HEK293 (cell line): ENCODE measurements at regions not wholly inside any gene's neighbourhood (a gene's known extent, or its start where the extent isn't known, plus 50 kb on each side); places are given as distances from the start of the nearest gene placed in this dataset.

Source experiments
- CTCF ChIA-PET: fragments of 350-600 bp; formaldehyde crosslinking; extraction: SDS; loops from one replicate; lab custom pipeline; 2021; ENCODE audit warnings: antibody characterized with exemption; lab: Yijun Ruan, JAX
- POLR2A ChIA-PET: fragments of 300-600 bp; formaldehyde crosslinking; extraction: SDS; loops from one replicate; lab custom pipeline; 2020; ENCODE audit warnings: antibody characterized with exemption, inconsistent platforms; lab: Yijun Ruan, JAX
- H3K27ac ChIP-seq: fragments of 200-500 bp; sonication (Bioruptor generic); 2 replicates; pipeline ENCODE4 v1.5.1; 2014; ENCODE audit warnings: low read depth, low read length, control low read depth, inconsistent platforms; ENCODE audit errors: extremely low read depth
- H3K36me3 ChIP-seq, 2 experiments: fragments of 200-500 bp in 1 of 2; sonication (Bioruptor generic) in 1 of 2; 1 replicate in 1 of 2; 2 replicates in 1 of 2; pipeline ENCODE4 v1.5.1; 2014 to 2017; ENCODE audit warnings: inconsistent platforms in 2 of 2, low read length in 2 of 2; ENCODE audit not compliant: control insufficient read depth in 2 of 2, insufficient read depth in 1 of 2
- H3K4me1 ChIP-seq: fragments of 200-500 bp; sonication (Bioruptor generic); 2 replicates; pipeline ENCODE4 v1.5.1; 2014; ENCODE audit warnings: mild to moderate bottlenecking, low read length, inconsistent platforms; ENCODE audit not compliant: control insufficient read depth, insufficient read depth
- H3K4me3 ChIP-seq: 2 replicates; pipeline ENCODE4 v1.5.1; 2011; ENCODE audit warnings: low read depth, mild to moderate bottlenecking, control low read depth, low read length, moderate library complexity
- H3K9me3 ChIP-seq: fragments of 200-500 bp; sonication (Bioruptor generic); 2 replicates; pipeline ENCODE4 v1.5.1; 2014; ENCODE audit warnings: low read depth, low read length, inconsistent platforms; ENCODE audit not compliant: control insufficient read depth, insufficient read depth
- OVOL3 ChIP-seq: fragments of 450-650 bp; formaldehyde crosslinking; IDR thresholded peaks from 2 replicates; pipeline ENCODE4 v1.5.1; 2016; ENCODE audit warnings: missing biosample characterization, missing genetic modification characterization
- PATZ1 ChIP-seq: fragments of 450-650 bp; formaldehyde crosslinking; IDR thresholded peaks from 2 replicates; pipeline ENCODE4 v1.5.1; 2016; ENCODE audit warnings: missing biosample characterization, missing genetic modification characterization
- SETDB1 ChIP-seq: IDR thresholded peaks from one replicate; pipeline ENCODE4 v1.6.1; 2017; ENCODE audit warnings: mild to moderate bottlenecking, low read length, moderate library complexity, mixed read lengths; ENCODE audit not compliant: insufficient read length
- SP7 ChIP-seq: fragments of 450-650 bp; formaldehyde crosslinking; IDR thresholded peaks from 2 replicates; pipeline ENCODE4 v1.5.1; 2016; ENCODE audit warnings: missing biosample characterization, missing genetic modification characterization
- ZFP41 ChIP-seq: fragments of 450-650 bp; formaldehyde crosslinking; IDR thresholded peaks from 2 replicates; pipeline ENCODE4 v1.5.1; 2016; ENCODE audit warnings: missing biosample characterization, missing genetic modification characterization, borderline replicate concordance
- ZFP69B ChIP-seq: fragments of 450-650 bp; formaldehyde crosslinking; IDR thresholded peaks from 2 replicates; pipeline ENCODE4 v1.5.1; 2016; ENCODE audit warnings: missing biosample characterization, missing genetic modification characterization
- ZNF24 ChIP-seq: fragments of 450-650 bp; formaldehyde crosslinking; IDR thresholded peaks from 2 replicates; pipeline ENCODE4 v1.5.1; 2016; ENCODE audit warnings: missing biosample characterization, missing genetic modification characterization
- ZNF292 ChIP-seq: fragments of 450-650 bp; formaldehyde crosslinking; IDR thresholded peaks from 2 replicates; pipeline ENCODE4 v1.5.1; 2016; ENCODE audit warnings: low read depth, missing biosample characterization, missing genetic modification characterization, borderline replicate concordance
- ZNF350 ChIP-seq: fragments of 450-650 bp; formaldehyde crosslinking; IDR thresholded peaks from 2 replicates; pipeline ENCODE4 v1.5.0; 2017; ENCODE audit warnings: missing biosample characterization, mild to moderate bottlenecking, missing genetic modification characterization
- ZNF354C ChIP-seq: fragments of 450-650 bp; formaldehyde crosslinking; IDR thresholded peaks from 2 replicates; pipeline ENCODE4 v1.5.1; 2016; ENCODE audit warnings: missing biosample characterization, missing genetic modification characterization, low read depth, borderline replicate concordance
- ZNF362 ChIP-seq: fragments of 450-650 bp; formaldehyde crosslinking; IDR thresholded peaks from 2 replicates; pipeline ENCODE4 v1.5.1; 2016; ENCODE audit warnings: missing biosample characterization, missing genetic modification characterization
- ZNF394 ChIP-seq: fragments of 450-650 bp; formaldehyde crosslinking; IDR thresholded peaks from 2 replicates; pipeline ENCODE4 v1.5.1; 2016; ENCODE audit warnings: missing biosample characterization, missing genetic modification characterization, mild to moderate bottlenecking, moderate library complexity, borderline replicate concordance
- ZNF426 ChIP-seq: fragments of 450-650 bp; formaldehyde crosslinking; IDR thresholded peaks from 2 replicates; pipeline ENCODE4 v1.5.1; 2017; ENCODE audit warnings: missing biosample characterization, missing genetic modification characterization, mild to moderate bottlenecking, inconsistent platforms, moderate library complexity
- ZNF433 ChIP-seq: fragments of 450-650 bp; formaldehyde crosslinking; IDR thresholded peaks from 2 replicates; pipeline ENCODE4 v1.5.1; 2016; ENCODE audit warnings: missing biosample characterization, missing genetic modification characterization, low read depth
- ZNF544 ChIP-seq: fragments of 450-650 bp; formaldehyde crosslinking; IDR thresholded peaks from 2 replicates; pipeline ENCODE4 v1.5.0; 2017; ENCODE audit warnings: missing biosample characterization, missing genetic modification characterization
- ZNF639 ChIP-seq: fragments of 450-650 bp; formaldehyde crosslinking; IDR thresholded peaks from 2 replicates; pipeline ENCODE4 v1.5.1; 2016; ENCODE audit warnings: missing biosample characterization, missing genetic modification characterization
- ZNF645 ChIP-seq: fragments of 450-650 bp; formaldehyde crosslinking; IDR thresholded peaks from 2 replicates; pipeline ENCODE4; 2016; ENCODE audit warnings: missing biosample characterization, missing genetic modification characterization
- ZNF658 ChIP-seq: fragments of 450-650 bp; formaldehyde crosslinking; IDR thresholded peaks from 2 replicates; pipeline ENCODE4; 2016; ENCODE audit warnings: missing biosample characterization, missing genetic modification characterization
- ZNF791 ChIP-seq: fragments of 450-650 bp; formaldehyde crosslinking; IDR thresholded peaks from 2 replicates; pipeline ENCODE4 v1.5.1; 2016; ENCODE audit warnings: missing biosample characterization, missing genetic modification characterization
- ZXDB ChIP-seq: fragments of 450-650 bp; formaldehyde crosslinking; IDR thresholded peaks from 2 replicates; pipeline ENCODE4 v1.5.1; 2016; ENCODE audit warnings: missing biosample characterization, missing genetic modification characterization

GRCh38 chr16:73955255-73955654 is 341.4 kb upstream of the PSMD7 start:
- no peak overlapping the region for H3K27ac ChIP-seq
- TF ChIP-seq PATZ1 (tag by site-specific recombination) (no peak), ZNF394 (tag by site-specific recombination) (no peak), ZNF354C (tag by site-specific recombination) (no peak), ZNF24 (tag by site-specific recombination) (no peak), ZNF639 (tag by site-specific recombination) (no peak), SP7 (tag by site-specific recombination) (no peak), ZNF362 (tag by site-specific recombination) (no peak), ZXDB (tag by site-specific recombination) (no peak), ZNF658 (tag by site-specific recombination) (no peak), SETDB1 (no peak), OVOL3 (tag by site-specific recombination) (no peak), ZNF292 (no peak), ZNF433 (tag by site-specific recombination) (no peak), ZNF426 (tag by site-specific recombination) (no peak), ZFP41 (no peak), ZNF544 (tag by site-specific recombination) (no peak), ZNF791 (tag by site-specific recombination) (no peak), ZNF645 (tag by site-specific recombination) (no peak), ZFP69B (tag by site-specific recombination) (no peak)
- TF ChIP-seq, all 188 proteins: peak for 0
- no peaks in the 10 kb centered on the region for H3K36me3 ChIP-seq
- H3K4me1 ChIP-seq: no peaks in the 10 kb centered on the region
- ChIA-PET POLR2A (no interaction called here), CTCF (interaction anchor here (0.6 to 2.3 kb wide), 4 partner anchors 73 to 390 kb away, joined by 4 to 11 read pairs (median 7); no protein-coding TSS in a partner anchor)
- H3K4me3 ChIP-seq: no peak overlapping the region
- no peaks in the 10 kb centered on the region for H3K9me3 ChIP-seq

- 0 out of 2 replicates have a peak, but pooled peaks cover 3% of the 10 kb centered on the region for H3K4me1 ChIP-seq
- no peak for TF ChIP-seq ZNF350
- no peak overlapping the region for H3K27ac ChIP-seq
- no peaks in the 10 kb centered on the region for H3K9me3 ChIP-seq
- no peaks in the 10 kb centered on the region for H3K36me3 ChIP-seq
- CTCF ChIA-PET: no interaction called here
- POLR2A ChIA-PET: no interaction called here
- H3K4me3 ChIP-seq: no peak overlapping the region
These were observed 345.1 kb upstream of the PSMD7 start for GRCh38 chr16:73951481-73951880.
